ENCODE measurements at regions not wholly inside any gene's neighbourhood (a gene's known extent, or its start where the extent isn't known, plus 50 kb on each side); places are given as distances from the start of the nearest gene placed in this dataset.

DNA sequence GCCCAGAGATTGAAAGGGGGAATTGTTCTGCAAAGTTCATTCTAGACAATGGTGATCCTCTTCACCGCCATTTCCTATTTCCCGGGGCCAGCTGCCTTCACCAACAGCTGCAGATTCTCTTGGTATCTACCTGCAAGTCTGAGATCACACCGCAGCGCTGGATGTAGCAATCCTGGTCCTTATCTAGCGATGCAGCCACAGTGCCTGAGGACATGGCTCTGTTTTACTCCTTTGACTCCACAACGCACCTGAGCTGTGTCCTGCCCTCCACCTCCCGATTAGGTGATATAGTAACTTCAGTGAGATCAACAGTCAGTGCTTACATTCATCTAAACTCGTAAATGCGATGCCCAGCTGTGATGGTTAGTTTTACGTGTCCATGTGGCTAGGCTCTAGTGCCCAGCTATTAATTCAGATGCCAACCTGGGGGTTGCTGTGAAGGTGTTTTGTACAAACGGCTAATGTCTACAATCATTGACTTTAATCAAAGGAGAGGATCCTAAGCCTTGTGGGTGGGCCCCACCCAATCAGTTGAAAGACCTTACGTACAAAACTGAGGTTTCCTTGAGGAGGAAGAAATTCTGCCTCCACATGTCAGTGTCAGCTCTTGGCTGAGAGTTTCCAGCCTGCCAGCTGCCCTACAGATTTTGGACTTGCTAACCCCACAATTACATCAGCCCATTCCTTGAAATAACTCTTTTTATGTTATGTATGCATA is 189.8 kb downstream of the SH3BP4 start:
- no peak for DNase-seq

GRCh38 chr2:235142601-235143000 is 190.8 kb downstream of the SH3BP4 start:
- DNase-seq: no peak

- no peak for DNase-seq
Observed at GRCh38 chr2:235143789-235144188, 192.0 kb downstream of the SH3BP4 start.

GRCh38 chr2:235144291-235144690 is 192.5 kb downstream of the SH3BP4 start:
- DNase-seq: no peak

DNA sequence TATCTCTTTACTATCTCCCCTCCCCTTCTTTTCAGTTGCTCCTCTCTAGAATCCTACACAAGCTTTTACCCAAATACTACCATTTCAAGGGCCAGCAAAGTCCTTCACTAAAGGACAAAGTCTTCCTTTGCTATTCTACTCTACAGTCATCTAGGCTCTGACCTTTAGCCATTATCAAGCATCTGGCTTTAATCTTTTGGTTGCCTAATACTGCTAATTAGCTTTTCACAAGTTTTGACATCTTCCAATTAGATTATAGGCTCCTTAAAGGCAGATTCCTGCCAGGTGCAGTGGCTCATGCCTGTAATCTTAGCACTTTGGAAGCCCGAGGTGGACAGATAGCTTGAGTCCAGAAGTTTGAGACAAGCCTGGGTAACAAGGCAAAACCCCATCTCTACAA is 194.4 kb downstream of the SH3BP4 start:
- DNase-seq: no peak

GRCh38 chr2:235146871-235147565 is 195.2 kb downstream of the SH3BP4 start:
- DNase-seq: no peak

GRCh38 chr2:235148201-235149170 is 196.7 kb downstream of the SH3BP4 start:
- DNase-seq: no peak

DNA sequence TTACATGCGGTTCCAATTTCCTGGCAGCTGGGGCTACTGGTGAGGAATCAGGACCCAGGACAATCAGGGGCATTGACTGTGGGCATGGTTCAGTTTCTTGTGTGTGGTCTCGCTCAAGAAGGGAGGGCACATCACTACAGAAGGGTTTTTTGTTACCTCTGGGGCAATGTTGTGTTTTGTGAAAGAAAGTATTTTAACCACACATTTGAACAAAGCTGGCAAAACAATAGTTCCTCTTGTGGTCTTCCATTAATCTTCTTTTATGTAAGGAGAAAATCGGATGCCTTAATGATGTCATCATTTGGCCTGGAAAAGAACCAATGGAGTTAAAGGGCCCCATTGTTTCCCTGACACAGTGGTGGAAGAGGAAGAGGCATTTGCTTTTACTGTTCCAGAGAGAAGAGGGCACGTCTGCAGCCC is 197.4 kb downstream of the SH3BP4 start:
- no peak for DNase-seq

DNA sequence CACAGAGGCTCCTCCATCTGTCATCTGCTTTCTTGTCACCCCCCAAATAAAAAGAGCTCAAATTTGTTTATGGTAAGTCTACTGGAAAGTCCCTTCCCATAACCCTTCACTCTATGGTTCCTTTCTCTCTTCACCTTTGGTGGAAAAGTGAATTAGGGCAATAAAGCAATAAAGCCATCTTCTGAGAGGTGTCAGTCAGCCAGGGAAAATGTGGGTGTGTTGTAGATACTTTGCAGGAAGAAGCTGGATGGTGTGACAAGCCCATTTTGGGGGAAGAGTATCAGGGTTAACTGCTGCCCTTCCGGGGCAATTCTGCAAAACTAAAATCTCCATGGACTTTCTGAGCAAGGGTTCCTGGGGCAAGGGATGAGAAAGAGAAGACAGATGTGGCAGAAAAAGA is 197.9 kb downstream of the SH3BP4 start:
- no peak for DNase-seq

GRCh38 chr2:235151152-235151551 is 199.3 kb downstream of the SH3BP4 start:
- DNase-seq: no peak

GRCh38 chr2:235155163-235155562 is 203.3 kb downstream of the SH3BP4 start:
- no peak for DNase-seq

DNA sequence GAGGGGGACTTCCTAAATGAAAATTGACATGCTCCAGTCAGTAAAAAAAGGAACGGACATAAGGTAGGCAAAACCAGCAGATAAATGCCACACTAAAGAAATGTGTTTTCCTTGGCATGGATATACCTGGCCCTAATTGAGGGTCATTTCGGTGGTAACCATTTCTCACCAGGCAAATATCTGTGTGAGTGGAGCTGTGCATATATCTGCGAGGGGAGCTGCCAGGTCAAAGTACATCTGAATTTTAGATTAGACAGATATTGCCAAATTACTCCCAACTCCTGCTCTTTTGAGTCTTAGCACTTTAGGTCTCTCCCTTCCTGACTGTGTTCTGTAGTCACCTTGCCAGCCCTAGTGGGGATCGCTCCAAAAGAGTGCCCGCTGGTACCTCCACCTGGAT is 204.2 kb downstream of the SH3BP4 start:
- no peak for DNase-seq

DNA sequence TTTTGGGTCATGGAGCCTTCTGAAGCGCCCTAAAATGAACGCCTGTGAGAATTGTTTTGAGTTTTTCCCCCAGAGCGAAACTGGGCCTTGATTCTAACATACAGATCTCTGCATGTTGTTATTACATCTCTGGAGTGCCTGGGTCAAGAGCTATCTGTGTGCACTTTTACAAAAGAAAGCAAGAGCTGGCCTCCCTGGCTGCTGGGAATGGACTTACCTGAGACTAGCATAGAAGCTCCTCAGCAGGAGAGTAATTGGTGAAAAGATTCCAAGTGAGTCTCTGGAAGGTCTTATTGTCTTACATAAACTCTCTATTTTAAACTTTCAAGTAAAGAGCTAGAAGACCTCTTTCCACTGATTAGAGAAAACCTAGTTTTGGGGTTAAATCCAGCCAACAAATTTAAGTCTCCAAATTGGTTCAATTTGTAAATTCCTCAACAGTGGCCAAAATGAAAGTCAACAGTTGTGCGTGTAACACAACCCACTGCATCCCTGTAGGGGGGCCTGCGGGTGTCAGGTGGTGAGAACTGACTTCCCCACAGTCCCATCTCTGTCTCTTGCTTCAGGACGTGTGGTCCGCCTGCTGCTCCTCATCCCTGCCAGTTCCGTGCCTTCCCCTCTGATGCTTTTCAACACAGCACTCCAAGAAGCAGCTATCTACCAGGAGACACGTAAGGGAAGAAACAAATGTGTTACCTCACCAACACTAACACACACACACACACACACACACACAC is 206.1 kb downstream of the SH3BP4 start:
- DNase-seq: no peak

DNA sequence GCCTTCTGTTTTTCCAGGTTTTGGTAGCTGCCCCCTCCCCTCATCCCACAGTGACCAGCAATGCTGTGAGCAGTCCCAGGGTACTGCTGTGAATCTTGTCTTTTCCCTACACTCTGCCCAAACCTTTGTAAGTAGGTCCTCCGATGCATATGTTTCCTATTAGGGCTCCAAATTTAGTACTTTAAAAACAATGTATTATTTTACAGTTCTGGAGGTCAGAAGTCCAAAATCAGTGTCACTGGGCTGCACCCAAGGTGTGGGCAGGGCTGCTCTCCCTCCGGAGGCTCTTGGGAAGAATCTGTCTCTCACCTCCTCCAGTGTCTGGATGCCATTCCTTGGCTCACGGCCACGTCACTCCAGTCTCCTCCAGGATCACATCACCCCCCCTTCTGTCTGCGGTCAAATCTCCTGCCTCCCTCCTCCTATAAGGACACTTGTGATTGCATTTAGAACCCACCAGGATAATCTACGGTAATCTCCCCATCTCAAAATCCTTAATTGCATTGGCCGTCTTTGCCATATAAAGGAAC is 208.5 kb downstream of the SH3BP4 start:
- no peak for DNase-seq

DNA sequence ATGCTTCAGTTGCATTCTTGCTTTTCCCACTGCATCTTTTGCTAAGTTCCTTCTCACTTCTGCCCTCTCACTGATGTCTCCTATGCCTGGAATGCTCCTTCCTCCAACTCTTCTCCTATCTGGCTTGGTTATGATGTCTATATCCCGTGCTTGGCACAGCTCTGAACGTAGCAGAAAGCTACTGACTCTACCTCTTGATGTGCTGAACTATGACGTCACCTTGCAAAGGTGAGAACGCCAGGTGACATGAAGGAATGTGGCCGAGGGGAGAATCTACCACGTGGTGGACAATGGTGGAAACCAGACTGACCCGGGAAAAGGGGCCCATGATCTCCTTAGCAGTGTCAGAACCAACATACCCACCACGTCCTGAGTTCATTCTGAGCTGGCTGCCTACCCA is 209.7 kb downstream of the SH3BP4 start:
- DNase-seq: no peak

DNA sequence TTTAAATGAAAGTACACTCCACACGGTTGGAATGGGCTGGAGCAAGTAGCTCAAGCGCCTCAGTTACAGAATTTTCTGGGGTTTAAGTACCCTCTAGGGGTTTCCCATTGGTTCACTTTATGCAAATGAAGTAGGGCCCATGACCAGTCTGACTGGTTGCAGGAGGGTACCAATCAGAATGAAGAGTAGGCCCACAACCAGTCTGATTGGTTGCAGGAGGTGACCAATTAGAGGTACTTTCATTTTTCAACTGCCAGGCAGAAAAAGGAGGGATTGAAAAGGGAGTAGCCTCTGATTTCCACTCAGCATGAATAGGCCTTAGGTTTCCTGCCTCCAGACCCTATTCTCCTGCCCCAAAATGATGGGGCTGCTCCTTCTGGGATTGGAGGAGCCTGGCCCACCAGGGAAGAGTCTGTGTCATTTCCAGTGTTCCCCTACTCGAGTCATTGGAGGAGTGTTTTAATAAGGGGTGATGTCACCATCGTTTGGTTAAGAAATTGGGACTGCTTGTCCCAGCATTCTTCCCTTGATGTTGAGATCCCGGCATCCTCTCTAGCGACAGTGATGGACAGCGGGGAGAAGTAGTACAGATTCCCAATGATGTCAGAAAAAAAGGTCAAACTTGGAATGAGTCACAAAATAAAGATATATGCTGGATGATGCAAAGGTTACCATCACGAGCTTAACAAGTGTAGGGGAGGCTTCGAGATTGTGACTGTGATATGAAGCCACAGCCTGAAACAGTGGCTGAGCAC is 210.4 kb downstream of the SH3BP4 start:
- DNase-seq: no peak

GRCh38 chr2:235162837-235163197 is 211.0 kb downstream of the SH3BP4 start:
- DNase-seq: no peak

GRCh38 chr2:235165136-235165535 is 213.3 kb downstream of the SH3BP4 start:
- no peak for DNase-seq

DNA sequence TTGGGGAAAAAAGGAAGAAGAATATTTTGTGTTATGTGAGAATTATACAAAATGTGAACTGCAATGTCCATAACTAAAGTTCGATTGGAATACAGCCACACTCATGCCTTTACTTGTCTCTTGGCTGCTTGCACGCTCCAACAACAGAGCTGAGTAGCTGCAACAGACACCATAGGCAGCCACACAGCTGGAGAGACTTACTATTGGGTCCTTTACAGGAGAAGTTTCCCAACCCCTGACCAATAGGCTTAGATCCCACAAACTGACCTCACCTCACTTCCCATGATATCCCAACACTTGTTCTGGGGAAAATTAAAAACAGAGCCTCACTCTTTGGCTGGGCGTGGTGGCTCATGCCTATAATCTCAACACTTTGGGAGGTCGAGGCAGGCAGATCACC is 213.8 kb downstream of the SH3BP4 start:
- no peak for DNase-seq

- no peak for DNase-seq
Observed at GRCh38 chr2:235168174-235168979, 216.6 kb downstream of the SH3BP4 start.

GRCh38 chr2:235170016-235170415 is 218.2 kb downstream of the SH3BP4 start:
- peak; percentile 5 for DNase-seq

Data from activated CD4-positive, alpha-beta T cell treated with anti-CD3 and anti-CD28 coated beads, Interleukin-2, amount 50 U/mL, for 16 hours (primary cell).